ENCODE measurements at regions not wholly inside any gene's neighbourhood (a gene's known extent, or its start where the extent isn't known, plus 50 kb on each side); places are given as distances from the start of the nearest gene placed in this dataset.

GRCh38 chr6:156617376-156617775 is 159.8 kb upstream of the ARID1B start:
- ChIA-PET CTCF (no interaction called here), POLR2A (ENCODE audit: unreplicated experiment) (no interaction called here)
- Histone ChIP-seq H4K20me1 (ENCODE audit: insufficient read depth, low read length) (no peaks in the 10 kb centered on the region), H3K4ac (ENCODE audit: low read depth, low read length) (no peak overlapping the region), H3K79me1 (ENCODE audit: low read depth in 1 of 2, low read length in 2 of 2) (no peaks in the 10 kb centered on the region), H3K4me1 (ENCODE audit: control insufficient read depth, insufficient read depth, low read length) (no peaks in the 10 kb centered on the region), H2BK5ac (ENCODE audit: low read depth, low read length, poor library complexity, severe bottlenecking) (no peak overlapping the region), H2BK15ac (ENCODE audit: low read depth, low read length) (no peak overlapping the region), H2AFZ (replicated peaks; ENCODE audit: low read length, poor library complexity) (no peak overlapping the region), H4K8ac (ENCODE audit: low read depth in 2 of 2, low read length in 2 of 2) (no peak overlapping the region), H4K91ac (ENCODE audit: insufficient read depth, low read depth, low read length) (no peak overlapping the region), H3K4me3 (ENCODE audit: insufficient read depth, low read depth, low read length) (no peak overlapping the region), H3K4me2 (ENCODE audit: low read depth, low read length) (no peak overlapping the region), H2BK120ac (ENCODE audit: low read depth, low read length) (no peak overlapping the region), H3K23ac (ENCODE audit: low read depth, low read length) (no peak overlapping the region), H3K27me3 (ENCODE audit: control insufficient read depth, insufficient read depth, low read length) (peaks cover 9% of the 10 kb centered on the region), H3K36me3 (ENCODE audit: control insufficient read depth, insufficient read depth, low read length) (no peaks in the 10 kb centered on the region), H3K27ac (ENCODE audit: insufficient read depth, low read length) (no peak overlapping the region), H2AK5ac (ENCODE audit: low read depth, low read length) (no peak overlapping the region), H3K56ac (ENCODE audit: extremely low read depth, insufficient read depth, low read length) (no peak overlapping the region), H3K14ac (replicated peaks; ENCODE audit: low read depth, low read length) (no peak overlapping the region), H2BK20ac (ENCODE audit: low read depth, low read length) (no peak overlapping the region), H3K9me3 (ENCODE audit: control insufficient read depth, insufficient read depth, low read length) (0 out of 2 replicates have a peak, but pooled peaks cover 5% of the 10 kb centered on the region), H3K9me1 (ENCODE audit: insufficient read depth, low read length) (no peaks in the 10 kb centered on the region), H3K18ac (ENCODE audit: low read depth, low read length) (no peak overlapping the region), H3K9ac (ENCODE audit: low read depth, low read length) (no peak overlapping the region), H2AK9ac (replicated peaks; ENCODE audit: low read depth, low read length, poor library complexity) (no peak overlapping the region), H4K5ac (ENCODE audit: low read depth, low read length) (no peak overlapping the region)
- no TSS peak for BruUV-seq (replicated peaks)
- ATAC-seq (ENCODE audit: low read depth) (no peak), DNase-seq (no peak)
- 50% methylated on average over 2 of the region's 10 CpGs; no CpG with 5 or more reads in 1 of the 2 experiments for WGBS, 2 experiments (ENCODE audit: extremely low coverage in 2 of 2, insufficient read length in 1 of 2)
- no peak for TF ChIP-seq RAD21 (IDR thresholded peaks at IDR 0.05; ENCODE audit: low read length)
- TF ChIP-seq POLR2A (IDR thresholded peaks at IDR 0.05; ENCODE audit: low read depth, low read length), result no peak
- TF ChIP-seq MAFK (IDR thresholded peaks at IDR 0.05; ENCODE audit: low read depth, low read length), result no peak
- no peak for TF ChIP-seq MXI1 (IDR thresholded peaks at IDR 0.05; ENCODE audit: borderline replicate concordance, low read depth, low read length)
- no peak for TF ChIP-seq CTCF (conservative IDR thresholded peaks at IDR 0.05; ENCODE audit: low read depth, low read length)
- no peak for TF ChIP-seq CEBPB (IDR thresholded peaks at IDR 0.05; ENCODE audit: low read depth, low read length)
- TF ChIP-seq RFX5 (IDR thresholded peaks at IDR 0.05; ENCODE audit: low read depth, low read length), result no peak
- TF ChIP-seq USF2 (IDR thresholded peaks at IDR 0.05; ENCODE audit: low read depth, low read length), result no peak
- no peak for TF ChIP-seq MAZ (IDR thresholded peaks at IDR 0.05; ENCODE audit: borderline replicate concordance, low read depth, low read length)
- no peak for TF ChIP-seq ELK1 (IDR thresholded peaks at IDR 0.05; ENCODE audit: borderline replicate concordance, low read depth, low read length)
- no peak for TF ChIP-seq CHD1 (IDR thresholded peaks at IDR 0.05; ENCODE audit: low read depth, low read length)
- dilution Hi-C loops (cut with HindIII; ENCODE audit: low sequenced_read_pairs, unreplicated experiment) (no loop called here), in situ Hi-C loops (cut with MboI; ENCODE audit: low sequenced_read_pairs) (no loop called here), intact Hi-C loops (cut with micrococcal nuclease) (no loop called here)
